Skeletal muscle tissue (tissue), 3 donors: ENCODE measurements at regions not wholly inside any gene's neighbourhood (a gene's known extent, or its start where the extent isn't known, plus 50 kb on each side); places are given as distances from the start of the nearest gene placed in this dataset.

Source experiments
- H3K27ac ChIP-seq: one replicate; pipeline ENCODE4 v1.7.0; 2013; ENCODE audit warnings: mild to moderate bottlenecking, low read depth, low read length, inconsistent platforms
- H3K27me3 ChIP-seq, 3 donors: one replicate each; pipeline ENCODE4 v1.7.0; 2013; ENCODE audit warnings: low read length in 3 of 3; ENCODE audit not compliant: control insufficient read depth in 3 of 3, insufficient read depth in 3 of 3
- H3K36me3 ChIP-seq, 3 donors: one replicate each; pipeline ENCODE4 v1.7.0; 2013; ENCODE audit warnings: low read length in 3 of 3; ENCODE audit not compliant: control insufficient read depth in 3 of 3, insufficient read depth in 3 of 3
- H3K4me1 ChIP-seq, 3 donors: one replicate each; pipeline ENCODE4 v1.7.0; 2013; ENCODE audit warnings: low read length in 3 of 3, mild to moderate bottlenecking in 3 of 3; ENCODE audit not compliant: control insufficient read depth in 3 of 3, insufficient read depth in 3 of 3
- H3K4me3 ChIP-seq, 3 donors: one replicate each; pipeline ENCODE4 v1.7.0; 2013; ENCODE audit warnings: low read length in 3 of 3
- H3K9ac ChIP-seq, 3 donors: one replicate each; pipeline ENCODE4 v1.7.0; 2013; ENCODE audit warnings: low read length in 3 of 3, mild to moderate bottlenecking in 3 of 3, moderate library complexity in 2 of 3, low read depth in 1 of 3
- H3K9me3 ChIP-seq, 3 donors: one replicate each; pipeline ENCODE4 v1.7.0; 2013; ENCODE audit warnings: low read length in 3 of 3; ENCODE audit not compliant: control insufficient read depth in 3 of 3
- donor health status: Osteomylitis.

DNA sequence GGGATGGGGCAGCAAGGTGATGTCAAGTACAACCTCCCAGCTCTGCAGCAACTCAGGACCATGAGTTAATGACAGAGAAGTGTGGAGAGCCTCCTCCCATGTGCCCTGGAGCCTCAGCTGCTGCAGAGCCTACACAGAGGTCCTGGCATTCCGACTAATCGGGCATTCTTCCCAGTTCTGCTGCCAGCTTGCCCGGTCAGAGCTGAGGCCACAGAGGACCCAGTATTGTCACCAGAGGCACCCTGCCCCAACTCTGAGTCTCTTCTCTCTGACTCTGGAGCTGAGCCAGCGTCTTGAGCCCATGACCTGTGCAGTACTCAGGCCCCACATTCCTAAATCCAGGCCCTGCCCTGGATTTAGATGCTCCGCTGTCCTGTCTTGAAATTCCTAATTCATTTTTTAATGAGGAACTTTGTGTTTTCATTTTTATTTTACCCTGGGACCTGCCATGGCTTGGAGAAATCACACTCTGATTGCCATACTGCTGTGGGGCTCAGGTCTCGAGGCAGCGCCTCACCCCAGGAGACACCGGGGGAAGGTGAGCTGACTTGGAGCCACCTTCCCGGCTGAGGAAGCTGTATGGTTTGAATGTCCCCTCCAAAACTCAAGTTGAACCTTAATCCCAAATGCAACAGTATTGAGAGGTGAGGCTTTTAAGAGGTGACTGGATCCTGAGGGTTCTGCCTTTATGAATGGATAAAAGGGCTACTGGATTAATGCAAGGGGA lies 144.9 kb upstream of the ZNF507 start:
- H3K36me3 ChIP-seq: no peaks in the 10 kb centered on the region
- H3K9ac ChIP-seq: no peak overlapping the region
- H3K27ac ChIP-seq: no peak overlapping the region
- H3K4me3 ChIP-seq: no peak overlapping the region
- no peaks in the 10 kb centered on the region for H3K4me1 ChIP-seq
- H3K27me3 ChIP-seq: peaks cover 0 to 10% (median 0%) of the 10 kb centered on the region in 3 donors
- no peaks in the 10 kb centered on the region for H3K9me3 ChIP-seq

- no peaks in the 10 kb centered on the region for H3K9me3 ChIP-seq
- H3K4me3 ChIP-seq: no peak overlapping the region
- no peak overlapping the region for H3K27ac ChIP-seq
- no peaks in the 10 kb centered on the region for H3K4me1 ChIP-seq
- H3K36me3 ChIP-seq: no peaks in the 10 kb centered on the region
- H3K27me3 ChIP-seq: peaks cover 0 to 10% (median 3%) of the 10 kb centered on the region in 3 donors
- no peak overlapping the region for H3K9ac ChIP-seq
Measured at GRCh38 chr19:32201211-32201610, 144.2 kb upstream of the ZNF507 start.

GRCh38 chr19:32201636-32202051 lies 143.8 kb upstream of the ZNF507 start:
- Histone ChIP-seq H3K27me3 (peaks cover 0 to 10% (median 3%) of the 10 kb centered on the region in 3 donors), H3K27ac (no peak overlapping the region), H3K4me1 (no peaks in the 10 kb centered on the region), H3K9ac (no peak overlapping the region), H3K36me3 (no peaks in the 10 kb centered on the region), H3K4me3 (no peak overlapping the region), H3K9me3 (no peaks in the 10 kb centered on the region)

GRCh38 chr19:32202244-32202643 lies 143.2 kb upstream of the ZNF507 start:
- no peak overlapping the region for H3K4me3 ChIP-seq
- H3K9me3 ChIP-seq: no peaks in the 10 kb centered on the region
- no peaks in the 10 kb centered on the region for H3K4me1 ChIP-seq
- H3K27me3 ChIP-seq: peaks cover 0 to 7% (median 3%) of the 10 kb centered on the region in 3 donors
- H3K27ac ChIP-seq: no peak overlapping the region
- no peak overlapping the region for H3K9ac ChIP-seq
- H3K36me3 ChIP-seq: no peaks in the 10 kb centered on the region

DNA sequence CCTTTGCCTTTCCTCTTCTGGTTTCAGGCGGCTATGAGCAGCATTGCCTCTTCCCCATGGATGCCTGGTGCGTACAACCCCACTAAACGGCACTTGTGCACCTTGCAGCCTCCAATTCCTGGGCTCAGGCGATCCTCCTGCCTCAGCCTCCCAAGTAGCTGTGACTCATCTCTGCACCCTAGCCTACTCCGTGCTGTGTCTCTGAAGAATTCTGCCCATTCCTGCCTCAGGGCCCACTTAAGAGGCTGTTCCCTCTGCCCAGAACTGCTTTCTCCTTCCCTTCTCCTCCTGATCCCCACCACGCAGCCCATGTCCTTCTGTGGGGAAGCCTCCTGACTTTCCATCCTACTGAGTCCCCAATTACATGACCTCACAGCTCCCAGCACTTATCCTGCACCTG lies 142.2 kb upstream of the ZNF507 start:
- no peak overlapping the region for H3K9ac ChIP-seq
- H3K27ac ChIP-seq: no peak overlapping the region
- no peaks in the 10 kb centered on the region for H3K4me1 ChIP-seq
- H3K9me3 ChIP-seq: no peaks in the 10 kb centered on the region
- no peaks in the 10 kb centered on the region for H3K36me3 ChIP-seq
- H3K27me3 ChIP-seq: peaks cover 3 to 10% (median 4%) of the 10 kb centered on the region in 3 donors
- H3K4me3 ChIP-seq: no peak overlapping the region

DNA sequence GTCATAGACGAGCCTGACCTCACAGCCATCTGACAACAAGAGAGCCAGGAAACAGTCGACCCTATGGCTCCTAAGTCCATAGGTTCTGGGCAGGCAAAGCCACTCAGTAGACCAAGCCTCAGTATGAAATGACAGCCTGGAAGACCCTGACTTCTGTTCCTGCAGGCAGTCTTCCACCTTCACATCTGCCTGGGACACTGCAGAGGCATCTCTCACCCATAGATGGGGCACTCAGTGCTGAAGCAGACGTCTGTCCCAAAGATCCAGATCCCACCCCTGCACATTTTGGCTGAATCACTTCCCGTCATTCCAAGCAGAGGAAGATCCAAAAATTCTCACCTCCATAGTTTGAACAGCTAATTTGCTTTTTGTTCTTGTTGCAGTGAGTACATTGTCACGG lies 139.3 kb upstream of the ZNF507 start:
- Histone ChIP-seq H3K36me3 (no peaks in the 10 kb centered on the region), H3K9ac (no peak overlapping the region), H3K4me1 (no peaks in the 10 kb centered on the region), H3K4me3 (no peak overlapping the region), H3K27me3 (peaks cover 3 to 6% (median 4%) of the 10 kb centered on the region in 3 donors), H3K9me3 (peaks cover 0 to 4% (median 0%) of the 10 kb centered on the region in 3 donors), H3K27ac (no peak overlapping the region)

- Histone ChIP-seq H3K9ac (no peak overlapping the region), H3K9me3 (peaks cover 0 to 6% (median 0%) of the 10 kb centered on the region in 3 donors), H3K36me3 (no peaks in the 10 kb centered on the region), H3K27me3 (peaks cover 3 to 6% (median 4%) of the 10 kb centered on the region in 3 donors), H3K27ac (no peak overlapping the region), H3K4me3 (no peak overlapping the region), H3K4me1 (no peaks in the 10 kb centered on the region)
Measured at GRCh38 chr19:32208060-32208459, 137.3 kb upstream of the ZNF507 start.

GRCh38 chr19:32219392-32219791 lies 126.0 kb upstream of the ZNF507 start:
- no peak overlapping the region for H3K27ac ChIP-seq
- H3K9ac ChIP-seq: no peak overlapping the region
- H3K4me3 ChIP-seq: no peak overlapping the region
- H3K27me3 ChIP-seq: peaks cover 5 to 9% (median 5%) of the 10 kb centered on the region in 3 donors
- H3K36me3 ChIP-seq: no peaks in the 10 kb centered on the region
- H3K9me3 ChIP-seq: no peaks in the 10 kb centered on the region
- H3K4me1 ChIP-seq: peaks cover 0 to 4% (median 0%) of the 10 kb centered on the region in 3 donors

GRCh38 chr19:32219881-32220472 lies 125.4 kb upstream of the ZNF507 start:
- Histone ChIP-seq H3K27ac (no peak overlapping the region), H3K9ac (no peak overlapping the region), H3K27me3 (peaks cover 5 to 9% (median 6%) of the 10 kb centered on the region in 3 donors), H3K9me3 (no peaks in the 10 kb centered on the region), H3K4me3 (no peak overlapping the region), H3K36me3 (no peaks in the 10 kb centered on the region), H3K4me1 (peaks cover 0 to 4% (median 0%) of the 10 kb centered on the region in 3 donors)

DNA sequence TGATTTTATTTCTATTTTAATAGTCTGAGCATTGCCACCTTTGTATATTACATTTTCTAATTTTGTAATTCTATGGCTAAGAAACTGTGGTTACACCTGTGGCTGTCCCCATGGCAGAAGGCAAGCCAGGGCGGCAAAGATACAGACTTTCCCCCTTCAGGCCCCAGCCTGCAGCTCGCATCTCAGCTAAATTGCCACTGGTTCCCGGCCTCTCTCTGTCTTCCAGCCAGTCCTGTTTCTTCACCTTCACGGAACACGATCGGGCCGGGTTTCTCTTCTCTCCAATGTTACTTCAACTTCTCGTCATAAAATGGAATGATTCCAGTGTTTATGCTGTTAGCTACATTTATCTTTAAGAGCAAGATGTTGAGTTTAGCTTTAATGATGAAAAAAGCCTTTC lies 124.5 kb upstream of the ZNF507 start:
- Histone ChIP-seq H3K4me1 (peaks cover 0 to 4% (median 0%) of the 10 kb centered on the region in 3 donors), H3K27me3 (peaks cover 5 to 9% (median 9%) of the 10 kb centered on the region in 3 donors), H3K4me3 (no peak overlapping the region), H3K9me3 (no peaks in the 10 kb centered on the region), H3K36me3 (no peaks in the 10 kb centered on the region), H3K9ac (no peak overlapping the region), H3K27ac (no peak overlapping the region)
